Heart left ventricle (tissue), 13 donors: ENCODE measurements at regions not wholly inside any gene's neighbourhood (a gene's known extent, or its start where the extent isn't known, plus 50 kb on each side); places are given as distances from the start of the nearest gene placed in this dataset.

Experiments
- POLR2A ChIP-seq, 2 donors: fragments of 450-650 bp; IDR thresholded peaks; one replicate each; pipeline ENCODE4 v1.6.1; 2017; ENCODE audit warnings: antibody characterized with exemption in 2 of 2, mild to moderate bottlenecking in 2 of 2, moderate library complexity in 2 of 2
- TF ChIP-seq, protein P1 (sequence below), 12 donors: fragments of 200-600 bp; sonication (generic) in 4 of 12; IDR thresholded peaks; one replicate each; pipeline versions ENCODE4 v1.5.0 to v1.8.0; 2018 to 2022; ENCODE audit warnings: antibody characterized with exemption in 12 of 12, mild to moderate bottlenecking in 5 of 12
- donor health status: ischemic (EF 13 %, LVEDD 7.1; RV severe dilation, severe dysfunction).
- donor health status: DM: no; HTN: yes; CAD: no.
- donor health status: DM: no; HTN: no; CAD: no.
- donor health status: ischemic (EF 25% LVEDD 6.9; RV normal size, moderate dysfunction).
- donor health status: ischemic (EF 25% LVEDD 5.7; RV mildly dilated, moderate dysfunction).
- donor health status: ischemic (EF 35%, LVEDD 5.7; RV mildly dilated, moderate dysfunction).
- donor health status: nonischemic (EF 11% LVEDD 7.7; RV severe dilation, severe dysfunction).
- donor health status: DM: yes; HTN: yes; CAD: no.
- donor health status: PGD.
- donor health status: ischemic (EF 29% LVEDD 5.4; RV normal size, mild dysfunction).
- donor health status: nonischemic (EF 23%, LVEDD 6.1; RV moderate dilation, normal function).

DNA sequence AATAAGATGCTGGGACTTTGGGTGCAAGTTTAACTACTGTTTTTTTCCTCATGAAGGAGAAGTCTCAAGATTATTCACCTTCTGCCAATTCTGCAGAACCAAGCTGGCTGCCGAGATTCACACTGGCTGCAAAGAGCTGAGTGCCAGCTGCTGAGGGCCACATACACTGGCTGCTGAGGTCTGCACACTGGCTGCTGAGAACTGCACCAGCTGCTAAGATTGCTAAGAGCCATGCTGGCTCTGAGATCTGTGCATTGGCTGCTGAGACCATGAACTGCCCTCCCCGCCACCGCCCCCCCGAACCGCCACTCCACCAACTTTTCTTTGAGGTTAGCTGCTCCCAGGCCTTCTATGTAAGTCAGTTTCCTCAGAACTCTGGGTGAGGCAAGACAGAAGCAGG lies 330.3 kb downstream of the CBLL2 start:
- TF ChIP-seq POLR2A (IDR thresholded peaks at IDR 0.05), result no peak
- TF ChIP-seq, protein P1, sequence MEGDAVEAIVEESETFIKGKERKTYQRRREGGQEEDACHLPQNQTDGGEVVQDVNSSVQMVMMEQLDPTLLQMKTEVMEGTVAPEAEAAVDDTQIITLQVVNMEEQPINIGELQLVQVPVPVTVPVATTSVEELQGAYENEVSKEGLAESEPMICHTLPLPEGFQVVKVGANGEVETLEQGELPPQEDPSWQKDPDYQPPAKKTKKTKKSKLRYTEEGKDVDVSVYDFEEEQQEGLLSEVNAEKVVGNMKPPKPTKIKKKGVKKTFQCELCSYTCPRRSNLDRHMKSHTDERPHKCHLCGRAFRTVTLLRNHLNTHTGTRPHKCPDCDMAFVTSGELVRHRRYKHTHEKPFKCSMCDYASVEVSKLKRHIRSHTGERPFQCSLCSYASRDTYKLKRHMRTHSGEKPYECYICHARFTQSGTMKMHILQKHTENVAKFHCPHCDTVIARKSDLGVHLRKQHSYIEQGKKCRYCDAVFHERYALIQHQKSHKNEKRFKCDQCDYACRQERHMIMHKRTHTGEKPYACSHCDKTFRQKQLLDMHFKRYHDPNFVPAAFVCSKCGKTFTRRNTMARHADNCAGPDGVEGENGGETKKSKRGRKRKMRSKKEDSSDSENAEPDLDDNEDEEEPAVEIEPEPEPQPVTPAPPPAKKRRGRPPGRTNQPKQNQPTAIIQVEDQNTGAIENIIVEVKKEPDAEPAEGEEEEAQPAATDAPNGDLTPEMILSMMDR (IDR thresholded peaks at IDR 0.05), result no peak
